HCT116 (cell line): ENCODE measurements at regions not wholly inside any gene's neighbourhood (a gene's known extent, or its start where the extent isn't known, plus 50 kb on each side); places are given as distances from the start of the nearest gene placed in this dataset.

ENCODE experiments used
- CEBPB ChIP-seq: IDR thresholded peaks from 2 replicates; pipeline ENCODE4 v1.6.1; 2012; ENCODE audit warnings: low read depth
- EZH2 ChIP-seq: fragments of 200-600 bp; sonication (generic); IDR thresholded peaks from 2 replicates; pipeline ENCODE4 v1.6.1; 2017; ENCODE audit warnings: antibody characterized with exemption, mixed run types
- EZH2phosphoT487 ChIP-seq: fragments of 200-600 bp; IDR thresholded peaks from 2 replicates; pipeline ENCODE4 v1.6.1; 2018; ENCODE audit warnings: antibody characterized with exemption, borderline replicate concordance
- POLR2A ChIP-seq: IDR thresholded peaks from 2 replicates; pipeline ENCODE4 v1.7.0; 2011; ENCODE audit warnings: borderline replicate concordance; ENCODE audit not compliant: insufficient read depth, insufficient read length; ENCODE audit errors: extremely low read depth
- POLR2AphosphoS5 ChIP-seq: IDR thresholded peaks from 2 replicates; pipeline ENCODE4 v1.6.1; 2011; ENCODE audit warnings: mild to moderate bottlenecking, low read depth, low read length, moderate library complexity
- RAD21 ChIP-seq: IDR thresholded peaks from 2 replicates; pipeline ENCODE4 v1.6.1; 2012; ENCODE audit warnings: low read depth, mild to moderate bottlenecking
- SIN3A ChIP-seq: IDR thresholded peaks from 2 replicates; pipeline ENCODE4 v1.6.1; 2012; ENCODE audit warnings: low read depth
- ZNF274 ChIP-seq: fragments of 200-500 bp; sonication (Bioruptor generic); IDR thresholded peaks from 2 replicates; pipeline ENCODE4 v1.6.1; 2014; ENCODE audit warnings: mild to moderate bottlenecking, low read depth, low read length, inconsistent platforms
- TF ChIP-seq, protein P1 (sequence below), 3 experiments: fragments of 200-600 bp in 1 of 3; sonication (generic) in 1 of 3; IDR thresholded peaks in 2 of 3; conservative IDR thresholded peaks in 1 of 3; 2 replicates each; pipeline ENCODE4 v1.5.1; 2012 to 2017; ENCODE audit warnings: low read depth in 2 of 3, low read length in 2 of 3, antibody characterized with exemption in 1 of 3, borderline replicate concordance in 1 of 3, control low read depth in 1 of 3, mild to moderate bottlenecking in 1 of 3, mixed read lengths in 1 of 3, mixed run types in 1 of 3, moderate library complexity in 1 of 3; ENCODE audit not compliant: insufficient read depth in 1 of 3
- TF ChIP-seq, protein P2 (sequence below): IDR thresholded peaks from 2 replicates; pipeline ENCODE4 v1.6.1; 2012; ENCODE audit warnings: low read depth
- TF ChIP-seq, protein P3 (sequence below): IDR thresholded peaks from 2 replicates; pipeline ENCODE4 v1.6.1; 2012

GRCh38 chr5:162410365-162410764 is 342.8 kb downstream of the GABRG2 start:
- no peak for TF ChIP-seq SIN3A
- no peak for TF ChIP-seq EZH2phosphoT487
- TF ChIP-seq CEBPB: no peak
- TF ChIP-seq POLR2AphosphoS5: no peak
- TF ChIP-seq, protein P1, sequence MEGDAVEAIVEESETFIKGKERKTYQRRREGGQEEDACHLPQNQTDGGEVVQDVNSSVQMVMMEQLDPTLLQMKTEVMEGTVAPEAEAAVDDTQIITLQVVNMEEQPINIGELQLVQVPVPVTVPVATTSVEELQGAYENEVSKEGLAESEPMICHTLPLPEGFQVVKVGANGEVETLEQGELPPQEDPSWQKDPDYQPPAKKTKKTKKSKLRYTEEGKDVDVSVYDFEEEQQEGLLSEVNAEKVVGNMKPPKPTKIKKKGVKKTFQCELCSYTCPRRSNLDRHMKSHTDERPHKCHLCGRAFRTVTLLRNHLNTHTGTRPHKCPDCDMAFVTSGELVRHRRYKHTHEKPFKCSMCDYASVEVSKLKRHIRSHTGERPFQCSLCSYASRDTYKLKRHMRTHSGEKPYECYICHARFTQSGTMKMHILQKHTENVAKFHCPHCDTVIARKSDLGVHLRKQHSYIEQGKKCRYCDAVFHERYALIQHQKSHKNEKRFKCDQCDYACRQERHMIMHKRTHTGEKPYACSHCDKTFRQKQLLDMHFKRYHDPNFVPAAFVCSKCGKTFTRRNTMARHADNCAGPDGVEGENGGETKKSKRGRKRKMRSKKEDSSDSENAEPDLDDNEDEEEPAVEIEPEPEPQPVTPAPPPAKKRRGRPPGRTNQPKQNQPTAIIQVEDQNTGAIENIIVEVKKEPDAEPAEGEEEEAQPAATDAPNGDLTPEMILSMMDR (IDR thresholded peaks at IDR 0.05 in 2 of 3, conservative IDR thresholded peaks at IDR 0.05 in 1 of 3; ENCODE audit: borderline replicate concordance in 1 of 3, insufficient read depth in 1 of 3, low read depth in 2 of 3, low read length in 2 of 3): no peak
- no peak for TF ChIP-seq EZH2
- TF ChIP-seq RAD21: no peak
- TF ChIP-seq POLR2A: no peak
- TF ChIP-seq, protein P2, sequence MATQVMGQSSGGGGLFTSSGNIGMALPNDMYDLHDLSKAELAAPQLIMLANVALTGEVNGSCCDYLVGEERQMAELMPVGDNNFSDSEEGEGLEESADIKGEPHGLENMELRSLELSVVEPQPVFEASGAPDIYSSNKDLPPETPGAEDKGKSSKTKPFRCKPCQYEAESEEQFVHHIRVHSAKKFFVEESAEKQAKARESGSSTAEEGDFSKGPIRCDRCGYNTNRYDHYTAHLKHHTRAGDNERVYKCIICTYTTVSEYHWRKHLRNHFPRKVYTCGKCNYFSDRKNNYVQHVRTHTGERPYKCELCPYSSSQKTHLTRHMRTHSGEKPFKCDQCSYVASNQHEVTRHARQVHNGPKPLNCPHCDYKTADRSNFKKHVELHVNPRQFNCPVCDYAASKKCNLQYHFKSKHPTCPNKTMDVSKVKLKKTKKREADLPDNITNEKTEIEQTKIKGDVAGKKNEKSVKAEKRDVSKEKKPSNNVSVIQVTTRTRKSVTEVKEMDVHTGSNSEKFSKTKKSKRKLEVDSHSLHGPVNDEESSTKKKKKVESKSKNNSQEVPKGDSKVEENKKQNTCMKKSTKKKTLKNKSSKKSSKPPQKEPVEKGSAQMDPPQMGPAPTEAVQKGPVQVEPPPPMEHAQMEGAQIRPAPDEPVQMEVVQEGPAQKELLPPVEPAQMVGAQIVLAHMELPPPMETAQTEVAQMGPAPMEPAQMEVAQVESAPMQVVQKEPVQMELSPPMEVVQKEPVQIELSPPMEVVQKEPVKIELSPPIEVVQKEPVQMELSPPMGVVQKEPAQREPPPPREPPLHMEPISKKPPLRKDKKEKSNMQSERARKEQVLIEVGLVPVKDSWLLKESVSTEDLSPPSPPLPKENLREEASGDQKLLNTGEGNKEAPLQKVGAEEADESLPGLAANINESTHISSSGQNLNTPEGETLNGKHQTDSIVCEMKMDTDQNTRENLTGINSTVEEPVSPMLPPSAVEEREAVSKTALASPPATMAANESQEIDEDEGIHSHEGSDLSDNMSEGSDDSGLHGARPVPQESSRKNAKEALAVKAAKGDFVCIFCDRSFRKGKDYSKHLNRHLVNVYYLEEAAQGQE: no peak
- TF ChIP-seq ZNF274: no peak
- TF ChIP-seq, protein P3, sequence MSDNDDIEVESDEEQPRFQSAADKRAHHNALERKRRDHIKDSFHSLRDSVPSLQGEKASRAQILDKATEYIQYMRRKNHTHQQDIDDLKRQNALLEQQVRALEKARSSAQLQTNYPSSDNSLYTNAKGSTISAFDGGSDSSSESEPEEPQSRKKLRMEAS: no peak
